ENCODE measurements at regions not wholly inside any gene's neighbourhood (a gene's known extent, or its start where the extent isn't known, plus 50 kb on each side); places are given as distances from the start of the nearest gene placed in this dataset.
A peak's percentile ranks its signal among the peaks of the same experiment; 100 is the strongest.

GRCh38 chr3:70120357-70120966 lies 120.9 kb downstream of the SAMMSON start:
- TF ChIP-seq, protein P1, sequence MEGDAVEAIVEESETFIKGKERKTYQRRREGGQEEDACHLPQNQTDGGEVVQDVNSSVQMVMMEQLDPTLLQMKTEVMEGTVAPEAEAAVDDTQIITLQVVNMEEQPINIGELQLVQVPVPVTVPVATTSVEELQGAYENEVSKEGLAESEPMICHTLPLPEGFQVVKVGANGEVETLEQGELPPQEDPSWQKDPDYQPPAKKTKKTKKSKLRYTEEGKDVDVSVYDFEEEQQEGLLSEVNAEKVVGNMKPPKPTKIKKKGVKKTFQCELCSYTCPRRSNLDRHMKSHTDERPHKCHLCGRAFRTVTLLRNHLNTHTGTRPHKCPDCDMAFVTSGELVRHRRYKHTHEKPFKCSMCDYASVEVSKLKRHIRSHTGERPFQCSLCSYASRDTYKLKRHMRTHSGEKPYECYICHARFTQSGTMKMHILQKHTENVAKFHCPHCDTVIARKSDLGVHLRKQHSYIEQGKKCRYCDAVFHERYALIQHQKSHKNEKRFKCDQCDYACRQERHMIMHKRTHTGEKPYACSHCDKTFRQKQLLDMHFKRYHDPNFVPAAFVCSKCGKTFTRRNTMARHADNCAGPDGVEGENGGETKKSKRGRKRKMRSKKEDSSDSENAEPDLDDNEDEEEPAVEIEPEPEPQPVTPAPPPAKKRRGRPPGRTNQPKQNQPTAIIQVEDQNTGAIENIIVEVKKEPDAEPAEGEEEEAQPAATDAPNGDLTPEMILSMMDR (IDR thresholded peaks at IDR 0.05), result peak; percentile 96

GRCh38 chr3:70127192-70127591 lies 127.7 kb downstream of the SAMMSON start:
- TF ChIP-seq, protein P1 (IDR thresholded peaks at IDR 0.05), result no peak

- TF ChIP-seq, protein P1 (IDR thresholded peaks at IDR 0.05), result no peak
Observed at GRCh38 chr3:70137366-70137765, 137.8 kb downstream of the SAMMSON start.

GRCh38 chr3:70138606-70139005 lies 139.1 kb downstream of the SAMMSON start:
- TF ChIP-seq, protein P1 (IDR thresholded peaks at IDR 0.05), result no peak

Data from LNCAP (cell line).